ENCODE measurements at regions not wholly inside any gene's neighbourhood (a gene's known extent, or its start where the extent isn't known, plus 50 kb on each side); places are given as distances from the start of the nearest gene placed in this dataset.
A peak's percentile ranks its signal among the peaks of the same experiment; 100 is the strongest.

GRCh38 chr16:87075319-87075860, 241.8 kb downstream of the C16orf95 start:
- DNase-seq, result no peak

- no peak for DNase-seq
These were observed 240.8 kb downstream of the C16orf95 start for GRCh38 chr16:87076331-87076949.

GRCh38 chr16:87076950-87077749, 240.0 kb downstream of the C16orf95 start:
- DNase-seq, result peak; percentile 74 to 92 (median 84)

- no peak for DNase-seq
These were observed 239.5 kb downstream of the C16orf95 start for GRCh38 chr16:87077750-87078127.

- DNase-seq, result no peak
These were observed 236.5 kb downstream of the C16orf95 start for GRCh38 chr16:87080571-87081167.

GRCh38 chr16:87085441-87085840, 231.8 kb downstream of the C16orf95 start:
- no peak for DNase-seq

- no peak for DNase-seq
These were observed 231.0 kb downstream of the C16orf95 start for GRCh38 chr16:87086156-87086555.

- no peak for DNase-seq
These were observed 230.6 kb downstream of the C16orf95 start for GRCh38 chr16:87086575-87086974.

GRCh38 chr16:87092958-87093357, 224.2 kb downstream of the C16orf95 start:
- DNase-seq, result no peak

GRCh38 chr16:87093804-87094555, 223.2 kb downstream of the C16orf95 start:
- DNase-seq, result no peak

GRCh38 chr16:87094556-87094865, 222.7 kb downstream of the C16orf95 start:
- DNase-seq, result no peak

GRCh38 chr16:87095271-87095670, 221.9 kb downstream of the C16orf95 start:
- DNase-seq, result no peak

GRCh38 chr16:87096746-87097333, 220.4 kb downstream of the C16orf95 start:
- DNase-seq, result no peak

- DNase-seq, result no peak
These were observed 218.8 kb downstream of the C16orf95 start for GRCh38 chr16:87098361-87098760.

GRCh38 chr16:87098976-87099720, 218.0 kb downstream of the C16orf95 start:
- no peak for DNase-seq

- DNase-seq, result no peak
These were observed 216.7 kb downstream of the C16orf95 start for GRCh38 chr16:87100306-87101058.

- DNase-seq, result no peak
These were observed 215.3 kb downstream of the C16orf95 start for GRCh38 chr16:87101903-87102302.

GRCh38 chr16:87107201-87107600, 210.0 kb downstream of the C16orf95 start:
- no peak for DNase-seq

GRCh38 chr16:87108278-87108677, 208.9 kb downstream of the C16orf95 start:
- DNase-seq, result no peak

GRCh38 chr16:87108941-87109340, 208.3 kb downstream of the C16orf95 start:
- no peak for DNase-seq

- no peak for DNase-seq
These were observed 202.4 kb downstream of the C16orf95 start for GRCh38 chr16:87114832-87115231.

All from suppressor macrophage (primary cell).